ENCODE measurements at regions not wholly inside any gene's neighbourhood (a gene's known extent, or its start where the extent isn't known, plus 50 kb on each side); places are given as distances from the start of the nearest gene placed in this dataset.
"Not testable (repeated sequence)": the region's sequence is repeated elsewhere in the genome, so short reads cannot be mapped to it uniquely, and the experiment has no call there.

DNA sequence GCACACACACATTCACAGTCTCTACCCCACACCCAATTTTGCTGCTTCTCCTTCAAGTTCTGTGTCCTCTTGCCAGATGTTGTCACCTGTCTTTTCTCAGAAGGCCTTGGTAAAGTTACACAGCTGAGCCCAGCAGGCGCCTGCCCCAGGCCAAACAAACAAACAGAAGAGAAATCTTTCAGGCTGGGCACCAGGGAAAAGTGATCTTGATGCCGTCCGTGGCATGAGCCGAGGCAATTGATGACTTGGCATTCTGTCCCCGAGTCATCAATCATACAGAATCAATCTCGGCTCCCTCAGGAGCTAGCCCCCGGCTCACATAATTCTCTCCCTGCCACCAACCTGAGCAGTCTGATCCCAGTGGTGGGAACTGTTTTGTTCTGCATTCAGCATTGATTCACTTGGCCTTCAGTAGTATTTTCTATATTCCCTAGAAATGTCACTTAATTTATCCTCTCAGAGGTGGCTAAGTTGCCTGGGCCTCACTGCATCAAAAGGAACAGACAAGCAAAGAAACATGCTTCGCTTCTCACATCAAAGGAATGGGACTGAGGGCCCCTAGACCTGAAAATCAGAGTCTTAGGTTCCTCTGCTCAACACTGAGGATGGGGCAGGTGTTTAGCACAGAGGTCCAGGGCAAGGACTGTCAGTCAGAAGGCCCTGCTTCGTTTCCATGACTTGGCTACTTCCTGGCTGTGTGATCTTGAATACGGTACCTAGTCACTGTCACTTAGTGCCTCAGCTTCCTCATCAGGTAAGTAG is 278.8 kb upstream of the CELF4 start:
- DNase-seq (ENCODE audit: low spot score) = no peak

DNA sequence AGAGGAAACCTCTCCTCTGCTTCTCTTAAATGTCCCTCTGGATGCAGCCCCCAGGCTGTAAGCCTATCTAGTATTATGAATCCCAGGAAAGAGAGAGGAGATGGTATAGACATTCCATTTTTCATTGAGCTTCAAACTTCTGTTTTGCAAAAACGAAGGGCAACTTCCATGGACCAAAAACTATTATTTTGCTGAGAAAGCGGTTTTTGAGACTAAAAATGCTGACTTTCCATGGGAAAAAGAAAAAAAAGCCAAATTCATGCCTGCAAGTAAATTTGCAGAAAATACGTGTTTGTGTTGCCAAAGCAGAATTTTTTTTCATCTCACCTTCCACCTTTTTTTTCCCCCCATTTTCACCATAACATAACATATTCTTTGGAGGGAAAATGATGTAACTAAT is 272.5 kb upstream of the CELF4 start:
- DNase-seq (ENCODE audit: low spot score) = no peak

DNA sequence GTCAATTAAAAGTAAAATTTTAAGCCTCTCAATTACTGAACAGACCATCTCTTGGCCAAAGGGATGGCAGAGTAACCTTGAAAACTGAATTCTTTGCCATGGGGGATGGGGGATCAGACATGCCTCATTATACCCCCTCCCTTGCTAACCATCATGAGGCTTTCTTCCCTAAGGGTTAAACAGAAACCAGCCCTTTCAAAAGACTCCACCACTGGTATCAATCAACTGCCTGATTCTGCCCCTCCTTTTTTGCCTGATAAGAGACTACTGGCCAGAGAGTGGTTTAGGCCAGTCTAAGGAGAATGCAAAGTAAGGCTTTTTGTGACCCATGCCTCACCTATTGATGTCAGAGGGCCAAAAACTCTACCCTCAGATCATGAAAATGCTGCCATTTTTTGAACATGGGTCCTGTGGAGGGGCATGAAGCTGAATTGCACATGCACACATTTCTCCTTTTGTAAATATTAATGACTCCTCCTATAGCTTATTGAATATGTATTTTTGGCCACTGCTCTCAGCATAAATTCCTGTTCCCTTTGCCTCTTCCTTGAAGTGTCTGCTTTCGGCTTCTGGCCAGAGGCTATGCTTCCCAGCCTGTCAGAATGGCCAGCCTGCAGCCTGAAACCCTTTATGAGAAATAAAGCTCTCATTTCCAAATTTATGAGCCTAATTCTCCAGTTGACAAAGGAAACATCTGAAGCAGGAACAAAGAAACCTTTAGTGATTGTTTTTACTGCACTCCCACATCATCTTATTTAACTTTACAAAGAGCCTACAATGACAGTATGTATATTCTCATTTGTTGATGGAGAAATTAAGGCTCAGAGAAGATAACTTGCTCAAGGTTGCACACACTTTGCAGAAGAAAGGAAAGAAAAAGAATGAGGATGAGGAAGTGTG is 270.7 kb upstream of the CELF4 start:
- no peak for DNase-seq (ENCODE audit: low spot score)

- DNase-seq (ENCODE audit: low spot score) = not testable (repeated sequence)
These were observed 266.6 kb upstream of the CELF4 start for GRCh38 chr18:37832010-37832695.

DNA sequence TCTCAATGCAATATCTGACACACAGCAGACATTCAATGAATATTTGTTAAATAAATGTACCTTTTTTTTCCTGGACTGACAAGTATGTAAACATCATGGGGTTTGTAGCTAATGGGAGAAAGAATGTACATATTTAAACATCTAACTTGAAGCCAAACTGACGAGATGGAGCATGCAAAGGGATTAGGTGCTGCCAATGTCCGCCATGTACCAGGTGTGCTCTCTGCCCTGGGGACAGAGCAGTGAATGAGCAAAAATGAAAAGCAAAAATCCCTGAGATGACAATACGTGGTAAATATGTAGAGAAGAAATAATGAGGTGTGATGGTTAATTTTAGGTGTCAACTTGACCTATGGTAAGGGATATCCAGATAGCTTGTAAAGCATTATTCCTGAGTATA is 247.4 kb upstream of the CELF4 start:
- no peak for DNase-seq (ENCODE audit: low spot score)

DNA sequence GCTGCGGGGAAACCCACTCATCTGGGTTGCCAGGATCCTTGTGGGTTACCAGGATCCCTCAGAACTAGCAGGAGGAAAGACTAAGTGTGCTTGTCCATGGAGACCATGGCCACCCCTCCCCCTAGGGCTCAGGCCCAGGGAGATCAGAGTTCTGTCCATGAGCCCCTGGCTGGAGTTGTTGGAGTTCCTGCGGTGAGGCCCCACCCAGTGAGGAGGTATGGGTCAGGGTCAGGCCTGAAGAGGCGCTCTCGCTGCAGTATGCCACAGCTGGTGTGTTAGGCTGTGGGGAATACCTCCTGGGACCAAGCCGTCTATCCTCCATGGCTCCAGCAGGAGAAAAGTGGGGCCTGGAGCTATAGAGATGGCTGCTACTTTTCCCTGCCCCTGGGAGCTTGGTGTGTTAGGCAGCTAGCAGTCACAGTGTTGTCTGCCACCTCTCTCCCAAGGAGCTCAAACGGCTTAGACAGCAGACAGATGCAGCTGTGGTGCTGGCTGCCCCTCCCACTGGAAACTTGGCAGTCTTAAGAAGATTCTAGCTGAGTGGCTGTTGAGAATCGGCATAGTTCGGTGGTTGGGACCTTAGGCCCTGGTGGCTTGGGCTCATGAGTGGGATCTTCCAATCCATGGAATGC is 240.3 kb upstream of the CELF4 start:
- no peak for DNase-seq (ENCODE audit: low spot score)

DNA sequence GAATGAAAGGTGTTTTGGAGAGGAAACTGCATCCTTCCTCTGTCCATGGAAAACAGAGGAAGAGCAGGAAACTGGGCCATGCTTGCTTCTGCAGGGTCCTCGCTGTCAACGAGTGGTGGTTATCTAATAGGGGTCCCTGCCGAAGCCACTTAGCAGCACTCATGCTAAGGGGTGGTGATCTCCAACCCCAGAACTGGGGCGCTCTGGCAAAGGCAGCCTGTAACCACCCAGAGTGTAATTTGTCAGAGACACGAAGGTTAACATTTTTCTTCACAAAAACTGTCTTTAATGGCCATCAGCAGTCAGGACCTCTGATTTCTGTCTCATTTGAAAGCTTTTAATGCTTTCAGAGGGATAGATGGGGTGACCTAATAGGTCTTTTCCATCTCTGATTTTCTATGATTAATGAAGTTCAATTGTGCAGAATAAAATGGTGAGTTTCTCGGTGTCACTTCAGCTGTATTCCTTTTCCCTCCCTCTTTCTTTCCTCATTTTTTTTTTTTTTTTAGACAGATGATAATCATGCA is 231.3 kb upstream of the CELF4 start:
- no peak for DNase-seq (ENCODE audit: low spot score)

GRCh38 chr18:37787452-37787851 is 221.9 kb upstream of the CELF4 start:
- DNase-seq (ENCODE audit: low spot score) = no peak

DNA sequence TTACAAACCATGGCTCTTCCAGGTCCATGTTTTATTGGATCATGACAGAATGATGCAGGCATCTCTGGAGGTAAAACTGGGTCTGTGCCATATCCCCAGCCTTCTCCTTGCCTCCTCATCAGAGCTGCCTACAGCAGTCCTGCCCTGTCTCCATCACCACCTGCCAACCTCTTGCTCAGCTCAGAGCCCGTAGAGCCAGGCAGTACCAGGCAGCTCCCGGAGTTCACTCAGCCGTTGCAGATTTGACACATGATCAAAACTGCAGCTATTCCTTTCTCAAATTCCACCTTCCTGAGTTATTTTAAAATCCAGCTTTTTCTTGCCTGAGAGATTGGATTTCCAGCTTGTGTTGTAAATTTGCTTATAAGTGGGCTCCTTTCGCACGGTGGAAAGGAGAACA is 218.2 kb upstream of the CELF4 start:
- DNase-seq (ENCODE audit: low spot score) = no peak

DNA sequence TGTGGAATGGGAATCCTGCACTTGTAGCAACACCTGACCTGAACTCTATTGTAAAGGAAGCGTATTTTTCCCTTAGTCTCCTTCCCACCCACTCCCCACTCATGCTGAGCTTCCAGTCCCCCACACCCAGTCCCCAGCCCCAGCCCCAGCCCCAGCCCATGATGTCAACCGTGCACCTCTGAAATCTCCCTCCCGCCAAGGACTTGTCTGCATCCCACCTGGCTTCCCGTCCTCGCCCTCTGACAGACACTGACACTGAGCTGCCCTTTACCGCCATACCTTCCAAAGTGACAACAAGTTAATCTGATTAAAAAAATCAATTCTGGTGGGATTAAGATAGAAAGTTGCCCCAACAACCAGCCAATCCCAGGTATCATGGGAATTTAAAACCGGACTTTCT is 213.6 kb upstream of the CELF4 start:
- no peak for DNase-seq (ENCODE audit: low spot score)

GRCh38 chr18:37778417-37779165 is 213.0 kb upstream of the CELF4 start:
- DNase-seq (ENCODE audit: low spot score) = peak; percentile 29

DNA sequence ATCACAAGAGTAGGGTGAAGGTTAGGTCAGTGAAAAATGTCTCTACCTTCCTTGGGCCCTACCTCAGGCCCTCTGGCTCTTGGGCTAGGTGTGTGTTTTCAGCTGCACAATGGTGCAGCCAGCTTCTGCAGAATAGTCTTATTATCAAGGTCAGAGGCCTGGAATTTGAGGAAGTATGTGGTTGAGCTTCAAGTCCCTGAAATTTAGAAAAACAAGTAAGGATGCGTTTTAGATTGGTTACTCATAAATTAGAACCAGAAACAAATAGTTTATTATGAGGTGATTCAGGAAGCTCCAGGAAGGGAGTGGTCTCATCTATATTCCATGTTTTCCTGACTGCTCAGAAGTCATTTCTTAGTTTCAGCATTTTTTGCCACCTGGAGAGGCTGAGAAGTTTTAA is 204.2 kb upstream of the CELF4 start:
- no peak for DNase-seq (ENCODE audit: low spot score)

DNA sequence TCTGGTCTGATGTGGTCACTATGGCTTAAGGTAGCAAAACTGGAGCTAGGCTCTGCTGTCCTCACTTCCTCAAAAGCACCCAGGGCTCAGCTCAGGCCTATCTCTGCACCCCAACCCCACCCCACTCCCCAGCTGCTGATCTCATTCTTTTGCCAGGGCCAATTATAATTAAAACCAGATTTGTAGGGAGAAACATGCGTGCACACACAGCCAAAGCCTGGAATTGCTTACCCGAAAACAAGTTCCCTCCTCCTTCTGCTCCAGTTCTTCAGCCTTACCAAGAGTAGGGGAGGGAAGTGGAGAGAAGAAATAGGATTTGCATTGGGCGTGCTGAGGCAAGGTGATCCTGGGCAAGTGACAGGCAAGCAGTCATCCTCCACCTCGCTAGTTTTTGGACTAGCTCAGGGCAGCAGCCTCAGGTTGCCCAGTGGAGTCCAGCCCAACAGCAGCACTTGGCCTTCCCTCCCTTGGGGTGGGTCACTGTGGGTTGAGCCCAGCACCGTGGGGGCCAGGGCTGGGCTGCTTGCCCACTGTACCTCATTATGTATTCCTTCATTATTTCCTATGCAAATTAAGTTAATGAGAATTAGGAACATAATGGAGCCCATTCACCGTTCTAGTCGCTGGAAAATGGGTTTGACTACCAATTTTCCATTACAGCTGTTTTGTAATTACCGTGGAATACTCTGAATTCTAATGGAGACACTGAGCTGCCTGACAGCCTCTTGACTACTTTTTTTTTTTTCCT is 199.1 kb upstream of the CELF4 start:
- no peak for DNase-seq (ENCODE audit: low spot score)

DNA sequence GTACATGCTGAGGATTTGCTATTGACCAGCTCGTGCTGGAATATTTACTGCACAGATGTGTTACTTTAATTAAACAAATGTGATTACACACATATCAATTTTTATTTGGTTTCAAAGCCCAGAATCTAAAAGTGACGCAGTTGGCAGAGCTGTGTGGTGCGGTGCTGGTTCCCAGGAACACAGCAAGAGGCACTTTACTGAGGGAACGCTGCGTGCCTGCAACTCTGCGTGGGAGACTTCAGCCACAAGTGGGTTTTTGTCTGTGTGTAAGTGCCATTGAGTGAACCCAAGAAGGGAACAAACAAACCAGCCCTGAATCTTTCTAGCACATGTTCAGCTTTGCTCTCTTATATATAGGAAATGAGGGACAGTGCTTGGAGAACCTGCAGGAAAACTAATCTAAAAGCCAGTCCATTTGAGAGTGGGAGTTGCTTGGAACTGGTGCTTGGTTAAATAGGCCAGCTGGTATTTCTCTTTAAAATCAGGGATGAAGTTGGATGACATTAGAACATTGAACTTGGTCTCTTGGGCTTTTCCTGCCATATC is 196.6 kb upstream of the CELF4 start:
- DNase-seq (ENCODE audit: low spot score) = no peak

GRCh38 chr18:37754141-37754540 is 188.5 kb upstream of the CELF4 start:
- no peak for DNase-seq (ENCODE audit: low spot score)

GRCh38 chr18:37742436-37742835 is 176.8 kb upstream of the CELF4 start:
- no peak for DNase-seq (ENCODE audit: low spot score)

- DNase-seq (ENCODE audit: low spot score) = no peak
These were observed 175.5 kb upstream of the CELF4 start for GRCh38 chr18:37741032-37741623.

DNA sequence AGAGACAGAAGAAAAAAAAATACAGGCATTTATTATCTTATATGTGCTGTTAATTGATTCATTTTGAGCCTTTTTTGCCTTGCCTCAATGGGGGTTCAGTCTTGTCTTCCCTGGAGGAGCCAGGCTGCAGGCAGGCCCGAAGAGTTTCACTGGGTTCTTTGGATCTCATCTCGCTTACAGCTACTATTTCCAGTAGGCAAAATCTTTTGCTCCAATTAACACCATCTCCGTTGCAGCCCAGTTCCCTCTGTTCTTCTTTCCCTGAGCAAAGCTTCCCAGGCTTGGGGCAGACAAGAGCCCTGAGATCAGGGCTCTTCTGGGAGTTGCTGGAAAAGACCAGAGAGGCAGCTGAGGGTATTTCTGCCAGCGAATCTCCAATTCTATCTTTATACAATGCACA is 168.8 kb upstream of the CELF4 start:
- no peak for DNase-seq (ENCODE audit: low spot score)

- no peak for DNase-seq (ENCODE audit: low spot score)
These were observed 164.1 kb upstream of the CELF4 start for GRCh38 chr18:37729716-37730115.

DNA sequence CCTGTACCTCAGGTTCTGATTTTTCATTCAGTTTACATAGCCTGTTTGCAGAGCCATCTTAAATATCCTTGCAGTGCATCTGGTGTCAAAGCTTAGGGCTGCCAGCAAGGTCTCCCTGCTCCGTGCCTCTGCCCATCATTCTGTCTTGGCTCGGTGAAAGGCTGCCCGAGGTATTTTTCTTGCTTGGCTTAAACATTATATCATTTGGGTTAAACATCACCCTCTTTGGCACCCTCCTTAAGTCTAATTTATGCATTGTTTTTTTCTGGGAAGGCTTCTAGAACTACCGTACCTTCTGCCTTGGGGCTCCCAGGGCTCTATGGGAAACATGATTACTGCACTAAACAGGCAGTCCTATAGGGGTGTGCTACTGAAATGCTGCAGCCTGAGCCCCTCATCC is 158.6 kb upstream of the CELF4 start:
- DNase-seq (ENCODE audit: low spot score) = no peak

Data from germinal center (tissue), 1 donor.